HG03432 (cell line): ENCODE measurements at regions not wholly inside any gene's neighbourhood (a gene's known extent, or its start where the extent isn't known, plus 50 kb on each side); places are given as distances from the start of the nearest gene placed in this dataset.

ENCODE experiments used
- ATAC-seq: cut with Tn5 transposase; IDR thresholded peaks from one replicate; pipeline ENCODE4 v1.9.1; 2021; ENCODE audit warnings: mild to moderate bottlenecking, moderate library complexity; ENCODE audit not compliant: unreplicated experiment

- ATAC-seq = no peak
These were observed 401.8 kb downstream of the KCNJ3 start for GRCh38 chr2:155100261-155100660.

GRCh38 chr2:155099784-155100183, 401.3 kb downstream of the KCNJ3 start:
- ATAC-seq = no peak

- ATAC-seq = no peak
These were observed 397.1 kb downstream of the KCNJ3 start for GRCh38 chr2:155095613-155096012.

GRCh38 chr2:155080373-155080772, 381.9 kb downstream of the KCNJ3 start:
- no peak for ATAC-seq

GRCh38 chr2:155070489-155070888, 372.0 kb downstream of the KCNJ3 start:
- no peak for ATAC-seq

- ATAC-seq = no peak
These were observed 364.4 kb downstream of the KCNJ3 start for GRCh38 chr2:155062922-155063258.

GRCh38 chr2:155062250-155062921, 363.9 kb downstream of the KCNJ3 start:
- no peak for ATAC-seq

- ATAC-seq = no peak
These were observed 362.4 kb downstream of the KCNJ3 start for GRCh38 chr2:155060896-155061295.

GRCh38 chr2:155054712-155055111, 356.2 kb downstream of the KCNJ3 start:
- no peak for ATAC-seq

- ATAC-seq = no peak
These were observed 344.6 kb downstream of the KCNJ3 start for GRCh38 chr2:155043097-155043496.

GRCh38 chr2:155035308-155035707, 336.8 kb downstream of the KCNJ3 start:
- ATAC-seq = no peak

- peak; percentile 88 for ATAC-seq
These were observed 335.2 kb downstream of the KCNJ3 start for GRCh38 chr2:155033652-155034051.

- no peak for ATAC-seq
These were observed 331.8 kb downstream of the KCNJ3 start for GRCh38 chr2:155030296-155030695.

GRCh38 chr2:155026651-155027174, 328.2 kb downstream of the KCNJ3 start:
- ATAC-seq = no peak

GRCh38 chr2:155023674-155024073, 325.2 kb downstream of the KCNJ3 start:
- ATAC-seq = no peak

GRCh38 chr2:155022531-155022930, 324.0 kb downstream of the KCNJ3 start:
- no peak for ATAC-seq

GRCh38 chr2:155021618-155022017, 323.1 kb downstream of the KCNJ3 start:
- ATAC-seq = no peak

- ATAC-seq = no peak
These were observed 321.8 kb downstream of the KCNJ3 start for GRCh38 chr2:155020246-155020645.

- ATAC-seq = no peak
These were observed 312.4 kb downstream of the KCNJ3 start for GRCh38 chr2:155010925-155011324.

- ATAC-seq = no peak
These were observed 296.9 kb downstream of the KCNJ3 start for GRCh38 chr2:154995361-154995760.

- ATAC-seq = no peak
These were observed 294.3 kb downstream of the KCNJ3 start for GRCh38 chr2:154992826-154993225.

- peak; percentile 74 for ATAC-seq
These were observed 280.2 kb downstream of the KCNJ3 start for GRCh38 chr2:154978710-154979109.

- no peak for ATAC-seq
These were observed 279.7 kb downstream of the KCNJ3 start for GRCh38 chr2:154978244-154978643.
